Keratinocyte (primary cell): ENCODE measurements at regions not wholly inside any gene's neighbourhood (a gene's known extent, or its start where the extent isn't known, plus 50 kb on each side); places are given as distances from the start of the nearest gene placed in this dataset.

Experiments
- DNase-seq: peaks from one replicate; pipeline ENCODE4 v3.0.0-alpha.2; 2011; ENCODE audit warnings: low read depth, missing footprints, low spot score
- FAIRE-seq: peaks from 2 replicates; lab custom pipeline; 2011; peaks lifted over from hg19 to GRCh38; lab: Jason Lieb, UNC
- H2AFZ ChIP-seq: 2 replicates; pipeline ENCODE4 v1.6.0; 2012; ENCODE audit warnings: low read length, control low read depth, inconsistent platforms; ENCODE audit not compliant: control insufficient read depth
- H3K27ac ChIP-seq: 2 replicates; pipeline ENCODE4 v1.5.1; 2011; ENCODE audit warnings: low read length; ENCODE audit not compliant: control insufficient read depth, insufficient read depth
- H3K27me3 ChIP-seq: 3 replicates; pipeline ENCODE4 v1.6.0; 2011; ENCODE audit warnings: low read length; ENCODE audit not compliant: control insufficient read depth, insufficient read depth; ENCODE audit errors: extremely low read depth
- H3K36me3 ChIP-seq, 2 experiments: 2 replicates in 1 of 2; 3 replicates in 1 of 2; pipeline ENCODE4 v1.5.1; 2011; ENCODE audit warnings: low read length in 2 of 2, mild to moderate bottlenecking in 1 of 2; ENCODE audit not compliant: control insufficient read depth in 2 of 2, insufficient read depth in 2 of 2; ENCODE audit errors: extremely low read depth in 1 of 2
- H3K4me1 ChIP-seq: 3 replicates; pipeline ENCODE4 v1.5.1; 2011; ENCODE audit warnings: low read length; ENCODE audit not compliant: control insufficient read depth, insufficient read depth; ENCODE audit errors: extremely low read depth
- H3K4me2 ChIP-seq: 3 replicates; pipeline ENCODE4 v1.6.0; 2011; ENCODE audit warnings: low read depth, low read length; ENCODE audit not compliant: control insufficient read depth, insufficient read depth; ENCODE audit errors: extremely low read depth
- H3K4me3 ChIP-seq, 3 experiments: fragments of 200-600 bp in 1 of 3; sonication (generic) in 1 of 3; 2 replicates in 2 of 3; 3 replicates in 1 of 3; pipeline ENCODE4 v1.5.1; 2011 to 2016; ENCODE audit warnings: low read length in 3 of 3, mild to moderate bottlenecking in 3 of 3, control low read depth in 2 of 3, inconsistent platforms in 1 of 3, low read depth in 1 of 3, mixed read lengths in 1 of 3, mixed run types in 1 of 3, moderate library complexity in 1 of 3; ENCODE audit not compliant: control insufficient read depth in 2 of 3, insufficient read depth in 2 of 3; ENCODE audit errors: extremely low read depth in 1 of 3
- H3K79me2 ChIP-seq: 2 replicates; pipeline ENCODE4 v1.6.0; 2012; ENCODE audit warnings: low read length; ENCODE audit not compliant: control insufficient read depth, insufficient read depth
- H3K9ac ChIP-seq: 3 replicates; pipeline ENCODE4 v1.6.0; 2011; ENCODE audit warnings: low read length; ENCODE audit not compliant: control insufficient read depth, insufficient read depth; ENCODE audit errors: extremely low read depth
- H3K9me1 ChIP-seq: 3 replicates; pipeline ENCODE4 v1.6.0; 2011; ENCODE audit warnings: low read length; ENCODE audit not compliant: control insufficient read depth, insufficient read depth; ENCODE audit errors: extremely low read depth
- H3K9me3 ChIP-seq: 2 replicates; pipeline ENCODE4 v1.5.1; 2012; ENCODE audit warnings: low read depth, low read length; ENCODE audit not compliant: control insufficient read depth
- H4K20me1 ChIP-seq: 3 replicates; pipeline ENCODE4 v1.6.0; 2011; ENCODE audit warnings: low read length; ENCODE audit not compliant: control insufficient read depth, insufficient read depth; ENCODE audit errors: extremely low read depth
- CTCF ChIP-seq, 3 experiments: IDR thresholded peaks in 1 of 3; conservative IDR thresholded peaks in 1 of 3; optimal IDR thresholded peaks in 1 of 3; 2 replicates in 2 of 3; 3 replicates in 1 of 3; pipeline versions ENCODE3 to v1.5.1; 2011; ENCODE audit warnings: low read length in 3 of 3, mild to moderate bottlenecking in 3 of 3, moderate library complexity in 2 of 3, control low read depth in 1 of 3, inconsistent platforms in 1 of 3; ENCODE audit not compliant: insufficient read depth in 2 of 3; ENCODE audit errors: extremely low read depth in 1 of 3
- EZH2 ChIP-seq: IDR thresholded peaks from one replicate; pipeline ENCODE4 v1.6.1; 2012; ENCODE audit warnings: inconsistent platforms, mild to moderate bottlenecking, low read length, moderate library complexity
- dilution Hi-C: fragments of 300-500 bp; cut with MboI; formaldehyde crosslinking; loops from one replicate; pipeline ENCODE4 v1.7.0; 2020; ENCODE audit warnings: low sequenced_read_pairs; ENCODE audit not compliant: extremely low pct_ligation_motif_present

- Histone ChIP-seq H3K4me1 (no peaks in the 10 kb centered on the region), H3K27ac (no peak overlapping the region), H3K4me3 (no peak overlapping the region), H3K27me3 (no peaks in the 10 kb centered on the region), H3K9me1 (no peaks in the 10 kb centered on the region), H3K36me3 (no peaks in the 10 kb centered on the region), H3K9ac (no peak overlapping the region), H3K4me2 (no peak overlapping the region), H3K9me3 (peaks cover 7% of the 10 kb centered on the region), H2AFZ (no peak overlapping the region), H3K79me2 (no peaks in the 10 kb centered on the region), H4K20me1 (no peaks in the 10 kb centered on the region)
- TF ChIP-seq CTCF (optimal IDR thresholded peaks at IDR 0.05 in 1 of 3, IDR thresholded peaks at IDR 0.05 in 1 of 3, conservative IDR thresholded peaks at IDR 0.05 in 1 of 3; ENCODE audit: extremely low read depth in 1 of 3, insufficient read depth in 2 of 3, low read length in 3 of 3) (no peak), EZH2 (no peak)
- dilution Hi-C loops: no loop called here
- FAIRE-seq (no peak), DNase-seq (no peak)
Observed at GRCh38 chrX:545452-545885, 85.1 kb upstream of the SHOX start.

- H3K79me2 ChIP-seq: no peaks in the 10 kb centered on the region
- H3K4me1 ChIP-seq: no peaks in the 10 kb centered on the region
- H3K36me3 ChIP-seq: no peaks in the 10 kb centered on the region
- no peaks in the 10 kb centered on the region for H3K27me3 ChIP-seq
- FAIRE-seq (no peak), DNase-seq (no peak)
- peaks cover 17% of the 10 kb centered on the region for H3K9me3 ChIP-seq
- H3K4me2 ChIP-seq: no peak overlapping the region
- no peak overlapping the region for H3K27ac ChIP-seq
- H3K4me3 ChIP-seq: no peak overlapping the region
- H2AFZ ChIP-seq: no peak overlapping the region
- no peak overlapping the region for H3K9ac ChIP-seq
- dilution Hi-C loops: no loop called here
- TF ChIP-seq CTCF (optimal IDR thresholded peaks at IDR 0.05 in 1 of 3, IDR thresholded peaks at IDR 0.05 in 1 of 3, conservative IDR thresholded peaks at IDR 0.05 in 1 of 3; ENCODE audit: extremely low read depth in 1 of 3, insufficient read depth in 2 of 3, low read length in 3 of 3) (no peak), EZH2 (no peak)
- no peaks in the 10 kb centered on the region for H4K20me1 ChIP-seq
- no peaks in the 10 kb centered on the region for H3K9me1 ChIP-seq
Observed at GRCh38 chrX:550514-550913, 80.1 kb upstream of the SHOX start.
